HG03064 (cell line): ENCODE measurements at regions not wholly inside any gene's neighbourhood (a gene's known extent, or its start where the extent isn't known, plus 50 kb on each side); places are given as distances from the start of the nearest gene placed in this dataset.

Source experiments
- ATAC-seq: cut with Tn5 transposase; IDR thresholded peaks from one replicate; pipeline ENCODE4 v1.9.1; 2021; ENCODE audit warnings: low read depth; ENCODE audit not compliant: unreplicated experiment

DNA sequence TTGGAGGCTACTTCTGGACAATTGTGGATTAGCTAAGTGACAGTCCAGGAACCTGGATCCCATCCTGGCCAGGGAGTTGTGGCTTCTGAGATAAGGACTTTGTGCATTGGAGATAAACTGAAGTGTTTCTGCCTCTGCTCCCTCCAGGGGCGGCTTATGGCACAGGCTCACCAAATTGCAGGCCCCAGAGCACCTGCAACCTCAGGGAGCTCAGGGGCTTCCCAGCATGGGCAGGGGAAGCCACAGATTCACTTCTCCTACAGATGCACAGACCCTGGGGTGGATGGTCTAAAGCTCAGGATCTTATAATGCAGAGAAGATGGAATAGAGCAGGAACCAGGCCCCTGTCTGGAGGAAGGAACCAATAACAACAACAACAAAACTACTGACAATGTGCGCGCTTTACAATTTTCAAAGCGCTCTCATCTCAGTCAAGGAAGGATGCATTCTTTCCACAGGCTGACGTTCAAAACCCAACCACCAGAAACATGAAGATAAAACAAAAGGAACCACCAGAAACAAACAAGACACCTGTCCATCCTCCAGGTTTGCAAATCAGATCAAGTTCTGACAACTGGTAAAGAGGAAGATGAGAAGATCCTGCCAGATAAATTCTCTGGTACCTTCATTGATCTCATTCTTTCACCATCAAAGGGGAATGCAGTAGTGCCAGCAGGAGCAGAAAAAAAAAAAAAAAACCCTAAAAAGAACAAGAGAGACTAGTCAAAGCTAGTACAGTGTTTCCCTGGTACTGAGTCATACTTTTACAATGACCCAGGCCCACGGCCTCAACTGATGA is 121.0 kb upstream of the IRF2BP2 start:
- ATAC-seq: peak; percentile 47

DNA sequence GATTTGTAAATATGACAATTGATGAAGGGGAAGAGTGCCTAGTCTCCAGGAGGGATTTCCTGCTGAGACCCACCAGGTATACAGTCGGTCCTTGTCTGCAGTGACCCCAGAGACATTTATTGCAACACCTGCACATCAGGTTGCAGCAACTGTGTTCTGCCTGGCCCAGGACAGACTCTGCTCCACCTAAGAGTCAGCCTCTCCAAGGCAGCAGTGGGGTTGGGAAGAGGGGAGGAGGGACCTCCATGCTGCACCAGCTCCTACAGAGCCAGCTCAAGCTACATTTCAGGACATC is 120.4 kb upstream of the IRF2BP2 start:
- ATAC-seq: no peak

DNA sequence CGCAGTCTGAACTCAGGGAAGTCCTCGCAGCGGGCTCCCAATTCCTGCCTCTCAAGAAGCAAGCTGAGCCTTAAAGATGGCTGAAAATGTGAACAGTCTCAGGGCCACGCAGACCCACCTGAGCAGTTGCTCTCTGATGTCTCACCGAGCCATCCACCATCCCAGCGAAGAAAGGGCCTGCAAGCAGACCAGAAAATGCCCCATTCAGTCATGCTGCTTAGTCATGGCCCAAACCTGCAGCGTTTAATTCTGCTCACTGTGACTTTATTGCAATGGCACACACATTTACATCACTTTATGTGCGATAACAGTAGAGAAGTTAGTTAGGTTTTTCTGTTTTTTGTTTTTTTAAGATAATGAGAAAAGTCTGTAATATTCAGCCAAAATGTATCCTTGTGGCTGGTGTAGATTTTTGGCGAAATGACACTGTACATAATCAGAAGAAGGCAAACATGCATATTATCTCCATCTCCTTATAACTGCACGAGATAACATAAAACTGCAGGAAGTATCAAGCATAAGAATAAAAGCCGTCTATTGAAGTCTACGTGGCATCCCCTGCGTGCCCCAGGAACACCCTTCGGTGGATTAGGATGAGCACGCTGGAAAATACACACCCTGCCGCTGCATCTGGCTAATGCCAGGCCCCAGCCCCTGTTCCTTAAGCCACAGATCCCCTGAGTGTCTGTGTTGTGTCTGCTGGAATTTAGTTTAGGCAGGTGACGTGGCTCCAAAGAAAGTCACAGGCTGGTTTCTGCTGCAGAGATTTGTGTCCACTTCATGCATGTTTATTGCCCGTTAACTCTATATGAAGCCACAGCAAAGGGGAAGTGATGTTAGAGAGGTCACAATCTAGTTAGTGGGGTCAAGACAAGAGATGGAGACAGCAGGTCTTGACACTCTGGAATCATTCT is 119.8 kb upstream of the IRF2BP2 start:
- no peak for ATAC-seq

DNA sequence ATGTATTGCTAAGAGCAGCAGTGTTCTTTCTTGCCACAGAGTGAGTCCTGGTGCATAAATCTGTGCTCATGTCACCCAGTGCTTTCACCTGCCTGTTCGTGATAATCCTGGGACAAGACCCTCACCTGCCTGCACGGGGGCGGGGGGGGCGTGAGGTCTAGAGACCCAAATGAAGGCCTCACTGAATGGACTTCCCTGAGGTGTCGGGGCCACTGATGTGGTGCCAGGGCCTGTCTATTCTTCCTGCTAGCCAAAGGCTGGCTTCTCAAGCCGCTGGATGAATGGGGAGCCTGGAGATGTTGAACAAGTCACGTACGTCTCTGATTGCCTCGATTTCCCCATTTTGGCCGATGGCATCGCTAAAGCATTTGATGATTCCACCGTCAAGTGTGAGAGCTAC is 118.8 kb upstream of the IRF2BP2 start:
- no peak for ATAC-seq

DNA sequence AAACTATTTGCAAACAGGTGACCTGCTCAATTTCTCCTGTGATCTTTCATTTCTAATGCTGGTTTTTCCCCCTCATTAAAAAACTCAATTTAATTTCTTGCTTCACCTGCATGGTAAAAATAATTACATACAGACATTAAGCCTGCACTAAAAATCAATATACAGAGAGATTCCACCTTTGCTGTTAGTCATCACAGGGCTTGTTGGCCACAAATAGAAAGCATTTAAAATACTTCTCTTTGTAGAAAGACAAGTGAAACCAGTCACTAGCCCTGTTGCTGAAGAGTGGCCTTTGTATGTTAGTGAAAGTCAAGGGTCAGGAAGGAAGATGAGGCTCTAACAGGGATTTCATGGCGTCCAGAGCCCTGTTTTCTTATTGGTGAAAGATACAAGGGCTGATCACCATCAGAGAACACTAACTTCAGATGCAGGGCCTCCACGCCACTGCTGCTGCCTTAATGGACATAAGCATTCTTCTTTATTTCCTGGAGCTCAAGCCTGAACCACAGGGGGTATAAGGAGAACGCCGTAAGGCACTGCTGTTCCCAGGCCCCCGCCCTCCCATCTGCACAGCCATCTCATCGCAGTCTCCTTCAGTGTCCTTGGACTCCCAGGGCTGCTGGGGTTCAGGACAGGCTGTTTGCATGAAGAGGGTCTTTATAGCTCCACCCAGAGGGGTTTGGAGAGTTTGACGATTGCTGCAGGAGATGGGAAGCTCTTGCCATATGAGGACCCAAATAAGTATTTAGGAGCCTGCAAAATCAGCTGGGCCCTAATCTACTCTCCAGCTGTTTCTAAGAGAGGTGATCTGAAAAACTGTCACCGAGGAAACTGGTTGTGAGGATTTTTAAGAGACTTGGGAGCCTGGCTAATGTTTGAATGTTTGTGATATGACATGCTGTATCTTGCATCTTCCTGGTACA is 117.3 kb upstream of the IRF2BP2 start:
- no peak for ATAC-seq

DNA sequence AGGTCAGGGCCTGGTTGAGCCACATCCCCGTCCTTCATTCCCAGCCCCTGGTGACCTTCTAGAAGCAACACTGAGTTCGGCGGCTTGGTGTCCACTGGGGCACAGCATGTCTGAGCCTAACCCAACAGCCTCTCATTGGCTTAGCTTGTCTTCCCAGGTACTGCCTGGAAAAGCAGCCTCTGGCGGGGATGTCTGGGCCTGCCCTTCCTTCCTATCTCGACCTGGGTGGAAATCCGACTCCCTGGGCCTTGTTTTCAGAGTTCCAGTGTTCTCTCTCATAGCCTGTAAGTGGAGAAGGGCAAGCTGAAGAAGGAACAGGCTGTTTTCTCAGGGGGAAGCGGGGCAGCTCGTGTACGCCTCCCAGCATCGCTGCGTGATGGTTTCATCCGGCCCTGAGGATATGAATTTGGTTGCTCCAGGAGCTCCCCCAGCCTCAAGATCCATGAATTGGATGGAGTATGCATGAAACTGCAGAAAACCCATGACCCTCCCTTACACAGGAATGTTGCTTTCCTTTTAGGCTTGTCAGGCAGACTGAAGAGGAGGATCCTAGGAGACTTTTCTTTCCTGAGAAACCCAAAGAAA is 116.5 kb upstream of the IRF2BP2 start:
- ATAC-seq: no peak

DNA sequence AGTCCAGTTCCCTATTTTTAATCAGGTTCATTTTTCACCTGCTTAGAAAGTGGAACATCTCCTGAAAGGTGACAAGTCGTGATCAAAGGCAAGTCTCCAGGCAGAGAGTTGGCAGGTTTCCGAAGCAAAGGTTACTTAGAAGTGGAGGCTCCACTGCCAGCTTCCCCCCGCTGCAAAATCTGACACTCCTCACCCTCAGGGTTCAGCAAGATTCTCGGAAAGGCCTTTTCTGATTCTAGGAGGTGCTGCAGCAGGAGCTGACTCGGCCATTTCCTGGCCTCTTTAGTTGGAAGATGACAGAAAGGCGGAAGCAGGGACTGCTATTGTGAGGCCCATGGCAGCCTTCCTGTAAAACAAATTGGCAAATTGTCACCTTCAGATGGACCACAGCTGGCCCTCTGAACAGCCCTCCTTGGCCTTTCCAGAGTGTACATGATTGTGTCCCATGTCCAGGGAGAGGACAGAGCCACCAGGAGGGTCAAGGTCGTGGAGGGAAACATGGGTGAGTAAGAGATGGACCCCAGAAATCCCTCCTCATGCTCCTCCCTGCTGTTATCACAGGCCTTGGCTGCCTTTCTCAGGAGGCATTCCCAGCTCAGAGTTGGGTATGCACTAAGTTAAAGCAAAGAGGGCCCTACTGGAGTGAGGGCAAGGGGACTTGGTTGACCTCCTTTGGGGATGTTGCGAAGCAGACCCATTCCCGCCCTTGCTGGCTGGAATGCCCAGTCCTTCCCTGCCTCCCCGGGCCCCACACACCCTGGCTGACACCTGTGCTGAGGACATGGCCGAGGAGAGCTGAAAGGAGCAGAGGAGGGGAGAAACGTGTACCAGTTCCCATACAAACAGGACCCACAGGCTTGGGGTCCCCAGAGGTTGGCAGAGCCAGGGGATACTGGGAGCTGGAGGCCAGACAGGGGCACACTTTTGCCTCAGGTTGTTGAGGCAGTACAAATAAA is 115.5 kb upstream of the IRF2BP2 start:
- ATAC-seq: no peak

DNA sequence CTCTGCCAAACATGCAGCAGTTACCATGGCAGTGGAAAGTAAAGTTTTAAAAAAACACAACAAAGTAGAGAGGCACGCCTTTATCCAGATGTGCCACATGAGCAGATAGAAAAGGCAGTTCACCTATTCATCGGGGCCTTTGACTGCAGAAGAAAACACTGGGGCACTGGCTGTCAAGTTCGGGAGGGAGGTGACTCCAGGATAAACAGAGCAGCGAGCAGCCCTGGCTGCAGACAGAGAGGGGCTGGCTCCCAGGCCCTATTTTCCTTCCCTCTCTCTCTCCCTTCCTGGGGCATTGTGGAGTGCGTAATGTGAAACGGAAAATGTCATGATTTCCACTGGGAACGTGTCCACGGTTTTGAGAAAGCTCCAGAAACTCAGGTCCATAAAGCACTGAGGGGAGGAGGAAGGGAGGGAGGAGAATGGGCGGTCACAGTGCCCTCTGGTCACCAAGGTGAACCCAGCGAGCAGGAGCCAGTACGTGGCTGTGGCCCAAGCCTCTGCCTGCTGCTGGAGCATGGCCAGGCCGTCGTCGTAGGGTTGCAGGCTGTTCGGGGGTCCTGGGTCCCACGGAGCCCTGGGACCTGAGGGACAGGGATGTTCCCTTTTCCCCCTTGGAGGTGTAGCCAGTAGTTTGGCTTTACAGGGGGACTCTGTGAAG is 114.7 kb upstream of the IRF2BP2 start:
- peak; percentile 20 for ATAC-seq

DNA sequence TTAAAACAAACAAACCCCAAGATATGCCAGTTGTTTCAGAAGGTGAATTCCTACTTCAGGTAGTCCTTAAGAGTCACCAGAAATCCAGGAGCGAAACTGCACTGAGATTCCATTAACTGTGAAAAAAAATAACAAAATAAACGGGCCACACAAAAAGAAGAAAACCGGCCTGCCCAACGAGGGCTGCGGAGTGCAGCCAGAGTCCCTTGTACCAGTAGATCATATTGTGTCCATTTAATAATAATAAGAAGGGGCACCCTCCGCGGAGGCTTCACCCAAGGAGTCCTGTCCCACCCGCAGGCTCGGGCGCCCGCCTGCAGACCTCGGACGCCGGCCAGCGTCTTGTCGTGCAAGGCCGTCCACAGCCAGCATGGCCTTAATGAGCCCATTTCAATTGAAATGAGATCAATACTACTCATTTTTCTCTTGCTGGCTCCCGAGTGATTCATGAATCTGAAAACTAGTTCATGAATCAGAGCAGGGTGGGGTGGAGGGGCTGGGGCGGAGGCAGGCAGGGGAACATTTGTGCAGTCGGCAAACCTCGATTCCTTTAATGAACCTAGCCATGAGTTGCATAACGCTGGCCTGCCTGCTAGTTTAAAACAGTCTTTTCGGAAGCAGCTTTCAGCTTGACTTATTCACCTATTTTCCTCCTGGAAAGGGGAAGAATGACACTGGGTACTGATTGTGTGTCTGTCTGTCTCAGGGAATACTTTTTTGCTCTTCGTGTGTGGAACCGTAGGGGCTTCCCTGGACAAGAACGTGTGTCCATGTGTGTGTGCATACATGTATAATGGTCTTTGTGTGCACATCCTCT is 113.1 kb upstream of the IRF2BP2 start:
- no peak for ATAC-seq

DNA sequence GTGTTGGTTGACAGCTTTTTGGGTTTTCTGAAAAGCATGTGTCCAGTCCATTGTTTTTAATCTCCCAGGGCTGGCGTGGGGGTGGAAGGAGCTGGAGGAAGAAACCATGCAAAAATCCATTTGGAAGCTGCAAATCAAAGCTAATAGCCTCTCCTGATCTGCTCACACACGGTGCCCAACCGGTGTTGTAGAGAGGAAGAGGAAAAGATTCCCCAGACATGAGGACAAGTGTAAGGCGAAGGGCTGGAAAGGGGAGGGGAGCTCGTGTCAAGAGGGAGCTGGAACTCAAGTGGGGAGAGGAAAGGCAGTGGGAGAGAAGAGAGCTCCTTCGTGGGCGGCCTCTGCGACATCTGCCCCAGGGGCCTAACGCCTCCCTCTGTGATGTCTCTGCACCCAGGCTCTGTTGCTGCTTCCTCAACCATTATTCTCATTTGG is 112.3 kb upstream of the IRF2BP2 start:
- ATAC-seq: no peak

DNA sequence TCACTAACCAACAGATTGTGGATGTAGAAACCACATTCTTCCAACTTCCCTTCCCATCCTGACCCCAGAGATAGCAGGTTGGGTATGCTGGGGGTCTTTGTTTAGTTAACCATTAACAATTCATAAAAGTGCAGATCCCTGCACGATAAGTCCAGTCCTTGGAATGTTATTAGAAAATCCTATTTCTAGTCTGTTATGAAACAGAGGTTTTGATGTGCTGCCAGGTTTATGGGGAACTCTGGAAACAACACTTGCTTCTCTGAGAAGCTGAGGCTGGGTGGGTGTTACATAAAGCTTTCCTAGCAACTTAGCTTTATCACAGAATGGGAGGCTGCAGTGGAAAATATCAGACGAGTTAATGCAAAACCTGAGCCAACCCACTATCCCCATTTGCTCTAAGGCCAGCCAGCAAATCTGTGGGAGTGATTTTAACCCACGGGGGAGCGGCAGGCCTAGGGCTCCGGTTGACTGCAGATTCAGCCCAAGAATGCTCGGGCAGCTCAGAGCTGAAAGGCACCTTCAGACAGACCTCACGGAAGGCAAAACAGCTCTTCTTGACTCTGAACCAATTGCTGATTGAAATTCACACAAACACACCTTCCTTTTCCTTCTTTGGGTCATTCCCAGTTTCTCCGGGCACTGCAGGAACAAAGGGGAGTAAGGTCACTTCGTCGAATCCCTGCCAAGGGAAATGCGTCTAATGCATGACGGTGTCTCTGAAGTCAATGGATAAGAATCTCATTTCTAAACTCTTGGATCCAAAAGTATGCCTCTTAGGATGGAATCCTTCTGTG is 111.7 kb upstream of the IRF2BP2 start:
- ATAC-seq: no peak

DNA sequence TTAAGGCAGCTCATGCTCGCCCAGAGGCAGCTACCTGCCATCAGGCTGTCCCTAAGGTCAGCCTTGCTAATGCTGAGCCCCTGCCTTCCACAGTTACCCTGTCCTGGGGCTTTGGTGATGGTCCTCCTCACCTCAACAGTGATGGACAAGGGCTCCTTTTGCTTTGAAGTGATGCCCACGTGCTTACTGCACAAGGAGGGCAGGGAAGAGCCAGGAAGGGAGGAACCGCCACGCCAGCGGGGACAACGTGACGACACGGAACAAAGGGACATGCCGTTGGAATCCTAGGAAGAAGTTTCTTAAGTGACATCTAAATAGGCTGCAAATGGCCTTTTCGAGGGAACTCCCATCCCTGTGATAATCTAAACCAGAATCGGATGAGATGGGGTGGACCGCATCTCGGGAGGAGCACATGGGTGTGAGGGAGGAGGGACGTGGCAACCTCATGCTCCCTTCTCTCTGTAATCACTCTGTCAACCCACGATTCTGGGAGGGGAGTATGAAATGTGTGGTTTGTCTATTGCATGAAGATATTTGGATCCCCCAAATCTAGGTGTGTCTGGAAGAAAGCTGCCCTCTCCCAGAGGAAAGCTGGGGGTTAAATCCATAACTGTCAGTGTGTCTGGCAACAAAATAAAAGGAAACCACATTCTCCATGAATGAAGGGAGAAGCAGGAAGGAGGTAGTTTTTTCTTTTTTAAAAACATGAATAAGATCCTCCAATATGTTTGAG is 110.9 kb upstream of the IRF2BP2 start:
- ATAC-seq: no peak

DNA sequence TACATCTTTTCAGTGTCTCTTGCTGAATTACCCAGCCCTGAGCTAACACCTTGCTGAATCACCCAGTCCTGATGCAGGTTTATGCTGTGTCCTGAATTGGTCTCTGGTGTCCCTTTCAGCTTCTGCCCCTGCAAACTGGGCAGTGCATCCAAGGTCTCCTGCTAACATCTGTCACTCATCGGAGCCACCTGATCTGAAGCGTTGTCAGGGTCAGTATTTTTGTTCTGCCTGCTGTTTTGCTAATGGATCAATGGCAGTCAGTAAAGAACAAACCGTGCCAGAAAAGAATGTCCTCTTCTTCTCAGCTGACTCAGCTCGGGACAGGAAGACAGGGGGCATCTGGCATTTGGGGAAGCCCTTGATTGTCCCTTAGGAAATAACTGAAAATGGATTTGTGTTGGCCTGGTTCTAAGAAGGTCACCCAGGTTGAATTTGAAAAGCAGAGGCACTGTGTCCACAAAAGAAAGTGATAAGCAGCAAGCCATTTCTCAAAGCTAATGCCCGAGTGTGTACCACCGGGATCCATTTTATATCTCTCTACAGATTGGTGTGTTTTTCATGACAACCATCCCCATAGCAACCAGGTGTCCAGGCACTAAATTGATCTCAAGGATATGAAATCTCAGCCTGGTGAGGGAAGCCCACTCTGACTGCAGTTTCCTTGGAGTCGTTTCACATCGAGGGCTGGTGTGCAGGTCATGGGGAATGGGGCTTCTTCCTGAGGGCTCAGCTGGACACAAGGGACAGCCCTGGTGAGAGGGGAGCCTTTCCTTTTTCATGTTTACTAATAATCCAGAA is 109.7 kb upstream of the IRF2BP2 start:
- no peak for ATAC-seq

DNA sequence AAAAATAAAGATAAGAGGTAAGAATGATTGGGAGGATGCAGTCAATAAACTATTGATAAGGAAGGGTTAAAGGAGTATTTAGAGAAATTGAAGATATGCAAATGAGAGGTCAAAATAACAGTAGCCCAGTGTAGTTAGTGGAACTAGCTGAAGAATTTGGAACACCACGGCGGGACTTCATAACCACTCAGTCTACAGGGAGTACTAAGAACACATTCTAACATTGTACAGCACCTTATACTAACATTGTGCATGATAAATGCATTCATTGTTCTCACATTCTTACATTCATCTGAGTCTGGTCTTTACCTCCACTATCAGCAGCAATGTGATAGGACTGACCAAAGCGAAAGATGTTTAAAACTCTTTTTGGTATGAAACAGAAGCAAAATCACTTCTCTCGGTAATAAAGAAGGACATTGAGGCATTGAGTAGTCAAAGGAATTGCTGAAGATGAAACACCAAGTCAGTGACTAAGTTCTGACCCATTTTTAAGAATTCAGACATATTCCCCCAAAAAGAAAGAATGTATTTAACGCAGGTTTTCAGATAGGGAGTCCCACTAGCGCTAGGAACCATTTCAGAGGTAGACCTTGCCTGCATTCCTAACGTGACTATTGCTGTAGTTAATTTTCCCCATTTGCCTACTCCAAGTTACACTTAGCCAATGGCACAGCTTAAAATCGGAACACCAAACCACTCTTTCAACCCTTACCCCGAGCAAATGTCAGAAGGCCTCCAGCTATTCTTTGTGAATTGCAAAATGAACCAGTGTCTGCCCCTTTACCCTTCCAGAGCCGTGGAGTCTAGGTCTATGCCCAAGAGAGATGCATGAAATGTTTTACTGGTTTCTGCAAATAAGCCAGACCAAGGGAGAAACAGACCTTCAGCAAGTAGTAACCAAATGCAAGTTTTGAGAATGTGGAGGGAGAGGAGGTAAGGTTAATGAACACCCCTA is 108.8 kb upstream of the IRF2BP2 start:
- ATAC-seq: no peak

DNA sequence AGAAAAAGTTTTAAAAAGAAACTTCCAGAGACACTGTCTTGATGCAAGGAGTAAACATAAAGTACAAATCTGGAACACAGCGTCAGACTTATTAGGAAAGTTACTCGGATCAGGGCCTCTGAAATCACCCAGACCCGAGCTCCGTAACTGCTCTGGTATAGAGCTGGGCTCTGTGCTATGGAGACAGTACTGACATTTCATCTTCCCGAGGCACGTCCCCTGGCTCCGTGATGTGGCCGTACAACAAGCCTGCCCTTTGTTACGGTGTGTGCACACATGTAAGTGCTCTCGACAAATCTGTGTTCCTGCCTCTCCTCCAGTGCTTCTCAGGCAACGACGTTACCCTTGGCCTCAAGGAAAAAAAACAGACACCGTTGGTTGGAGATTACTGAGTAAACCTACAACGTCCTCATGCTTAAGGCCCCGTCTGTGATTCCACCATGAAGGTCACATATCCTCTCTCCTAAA is 107.0 kb upstream of the IRF2BP2 start:
- ATAC-seq: no peak
